GM20000 (cell line): ENCODE measurements at regions not wholly inside any gene's neighbourhood (a gene's known extent, or its start where the extent isn't known, plus 50 kb on each side); places are given as distances from the start of the nearest gene placed in this dataset.

Experiments
- DNase-seq: peaks from one replicate; pipeline ENCODE4 v3.0.0; 2012; ENCODE audit warnings: low spot score
- CTCF ChIP-seq: IDR thresholded peaks from 2 replicates; pipeline ENCODE4 v1.5.1; 2012; ENCODE audit warnings: mild to moderate bottlenecking, control low read depth; ENCODE audit errors: extremely low read depth, missing control alignments

- TF ChIP-seq CTCF = no peak
- DNase-seq = no peak
Observed at GRCh38 chr4:126215759-126216158, 901.0 kb downstream of the FAT4 start.

GRCh38 chr4:126216611-126217010, 901.9 kb downstream of the FAT4 start:
- no peak for TF ChIP-seq CTCF
- DNase-seq = no peak

- no peak for DNase-seq
- no peak for TF ChIP-seq CTCF
Observed at GRCh38 chr4:126221282-126221681, 906.5 kb downstream of the FAT4 start.

- no peak for TF ChIP-seq CTCF
- no peak for DNase-seq
Observed at GRCh38 chr4:126221717-126222340, 907.1 kb downstream of the FAT4 start.

- DNase-seq = no peak
- TF ChIP-seq CTCF = peak; percentile 16
Observed at GRCh38 chr4:126223784-126224407, 909.1 kb downstream of the FAT4 start.

GRCh38 chr4:126227428-126227827, 912.7 kb downstream of the FAT4 start:
- TF ChIP-seq CTCF = no peak
- no peak for DNase-seq

GRCh38 chr4:126230269-126230668, 915.5 kb downstream of the FAT4 start:
- DNase-seq = no peak

More at GRCh38 chr4:126230269-126230668, 915.5 kb downstream of the FAT4 start:
- no peak for TF ChIP-seq CTCF
